SU-DHL-6 (cell line): ENCODE measurements at regions not wholly inside any gene's neighbourhood (a gene's known extent, or its start where the extent isn't known, plus 50 kb on each side); places are given as distances from the start of the nearest gene placed in this dataset.

ENCODE experiments used
- EZH2phosphoT487 ChIP-seq: fragments of 200-600 bp; sonication (generic), shearing (Covaris generic); conservative IDR thresholded peaks from 2 replicates; pipeline ENCODE4 v1.6.1; 2018; ENCODE audit warnings: mild to moderate bottlenecking, antibody characterized with exemption, low read length, moderate library complexity, mixed read lengths
- TF ChIP-seq, protein P1 (sequence below): fragments of 200-600 bp; sonication (generic); IDR thresholded peaks from one replicate; pipeline ENCODE4 v1.5.1; 2017; ENCODE audit warnings: antibody characterized with exemption, mild to moderate bottlenecking, low read length, moderate library complexity; ENCODE audit not compliant: insufficient read depth, poor library complexity, severe bottlenecking

DNA sequence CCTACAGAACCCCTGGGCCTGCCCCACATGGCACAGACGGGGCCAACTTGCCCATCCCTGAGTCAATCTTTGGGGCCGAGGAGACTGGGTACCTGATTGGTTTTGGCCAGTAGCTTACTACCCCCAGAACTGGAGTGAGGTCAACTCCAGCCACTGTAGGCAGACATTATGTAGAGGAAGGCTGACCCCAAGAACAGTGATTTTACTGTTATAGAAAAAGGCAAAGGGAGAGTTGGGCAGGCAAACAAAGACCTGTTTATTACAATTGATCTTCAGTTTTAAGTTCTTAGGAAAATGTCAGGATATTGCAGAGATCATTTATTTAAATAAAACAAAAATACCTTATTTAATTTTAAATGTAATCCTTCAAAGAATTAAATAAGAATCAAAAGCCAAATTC lies 653.8 kb downstream of the NPHP4 start:
- TF ChIP-seq, protein P1, sequence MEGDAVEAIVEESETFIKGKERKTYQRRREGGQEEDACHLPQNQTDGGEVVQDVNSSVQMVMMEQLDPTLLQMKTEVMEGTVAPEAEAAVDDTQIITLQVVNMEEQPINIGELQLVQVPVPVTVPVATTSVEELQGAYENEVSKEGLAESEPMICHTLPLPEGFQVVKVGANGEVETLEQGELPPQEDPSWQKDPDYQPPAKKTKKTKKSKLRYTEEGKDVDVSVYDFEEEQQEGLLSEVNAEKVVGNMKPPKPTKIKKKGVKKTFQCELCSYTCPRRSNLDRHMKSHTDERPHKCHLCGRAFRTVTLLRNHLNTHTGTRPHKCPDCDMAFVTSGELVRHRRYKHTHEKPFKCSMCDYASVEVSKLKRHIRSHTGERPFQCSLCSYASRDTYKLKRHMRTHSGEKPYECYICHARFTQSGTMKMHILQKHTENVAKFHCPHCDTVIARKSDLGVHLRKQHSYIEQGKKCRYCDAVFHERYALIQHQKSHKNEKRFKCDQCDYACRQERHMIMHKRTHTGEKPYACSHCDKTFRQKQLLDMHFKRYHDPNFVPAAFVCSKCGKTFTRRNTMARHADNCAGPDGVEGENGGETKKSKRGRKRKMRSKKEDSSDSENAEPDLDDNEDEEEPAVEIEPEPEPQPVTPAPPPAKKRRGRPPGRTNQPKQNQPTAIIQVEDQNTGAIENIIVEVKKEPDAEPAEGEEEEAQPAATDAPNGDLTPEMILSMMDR = no peak
- TF ChIP-seq EZH2phosphoT487 = no peak
